Kidney (tissue), 13 donors: ENCODE measurements at regions not wholly inside any gene's neighbourhood (a gene's known extent, or its start where the extent isn't known, plus 50 kb on each side); places are given as distances from the start of the nearest gene placed in this dataset.

Experiments
- DNase-seq, 5 donors: peaks; one replicate each; pipeline ENCODE4 v3.0.0-alpha.2; 2013 to 2020
- FAIRE-seq: peaks from 2 replicates; lab custom pipeline; 2012; peaks lifted over from hg19 to GRCh38; lab: Jason Lieb, UNC
- H3K27ac ChIP-seq, 2 donors: one replicate each; pipeline ENCODE4 v1.7.0; 2013; ENCODE audit warnings: low read depth in 2 of 2, low read length in 2 of 2, inconsistent platforms in 1 of 2
- H3K27me3 ChIP-seq: one replicate; pipeline ENCODE4 v1.7.1; 2013; ENCODE audit warnings: low read length, inconsistent platforms; ENCODE audit not compliant: control insufficient read depth, insufficient read depth
- H3K36me3 ChIP-seq, 3 donors: one replicate each; pipeline versions ENCODE4 v1.7.0 to v1.7.1; 2013; ENCODE audit warnings: low read length in 3 of 3, control low read depth in 1 of 3, inconsistent platforms in 1 of 3; ENCODE audit not compliant: insufficient read depth in 3 of 3, control insufficient read depth in 2 of 3
- H3K4me1 ChIP-seq, 3 donors: one replicate each; pipeline versions ENCODE4 v1.7.0 to v1.7.1; 2013; ENCODE audit warnings: low read length in 3 of 3, inconsistent platforms in 1 of 3, low read depth in 1 of 3; ENCODE audit not compliant: control insufficient read depth in 2 of 3, insufficient read depth in 2 of 3
- H3K4me3 ChIP-seq, 3 donors: one replicate each; pipeline versions ENCODE4 v1.7.0 to v1.8.1; 2013; ENCODE audit warnings: low read length in 3 of 3, control low read depth in 1 of 3, inconsistent platforms in 1 of 3
- H3K9ac ChIP-seq, 3 donors: one replicate each; pipeline versions ENCODE4 v1.7.0 to v1.7.1; 2013; ENCODE audit warnings: low read length in 3 of 3, control low read depth in 1 of 3, inconsistent platforms in 1 of 3
- H3K9me3 ChIP-seq, 3 donors: one replicate each; pipeline versions ENCODE4 v1.7.0 to v1.7.1; 2013; ENCODE audit warnings: low read length in 3 of 3, control low read depth in 1 of 3, inconsistent platforms in 1 of 3; ENCODE audit not compliant: control insufficient read depth in 2 of 3, insufficient read depth in 1 of 3
- intact Hi-C: fragments of 100-400 bp; cut with DNase I; formaldehyde crosslinking; loops from one replicate; pipeline ENCODE4 v1.11.1; 2022
- TF ChIP-seq, protein P1 (sequence below): IDR thresholded peaks from 3 replicates; pipeline ENCODE4 v1.5.1; 2012; ENCODE audit warnings: mild to moderate bottlenecking, moderate library complexity, borderline replicate concordance; ENCODE audit not compliant: insufficient read depth; ENCODE audit errors: extremely low read depth
- donor health status: control.
- donor health status: control.
- donor health status: control.
- donor health status: control.
- donor health status: control.
- donor health status: DM: yes; HTN: yes; CAD: no.
- donor health status: Normal renal cell carcinoma (clear cell type).

DNA sequence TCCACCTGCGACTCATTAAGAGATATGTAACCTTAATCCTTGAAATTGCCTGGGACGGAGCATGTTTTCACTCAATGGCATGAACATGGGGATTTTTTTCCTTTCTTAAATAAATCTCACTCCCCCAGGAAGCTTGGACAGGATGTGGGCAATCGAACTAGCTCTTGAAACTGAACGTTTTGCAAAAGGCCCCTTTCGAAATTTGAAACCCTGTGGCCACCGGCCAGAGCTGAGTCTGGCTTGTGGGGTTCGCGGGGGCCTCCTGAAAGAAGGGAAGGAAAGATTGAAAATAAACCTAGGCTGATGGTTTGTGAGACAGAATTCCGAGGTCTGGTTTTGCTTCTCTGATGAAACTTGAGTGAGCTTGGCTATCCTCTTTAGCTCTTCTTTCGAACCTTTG lies 101.4 kb upstream of the RTL1 start:
- FAIRE-seq (no peak), DNase-seq (peak in 3 of 5 donors; percentile 6 to 43 (median 27))
- Histone ChIP-seq H3K27ac (no peak overlapping the region), H3K4me3 (no peak overlapping the region), H3K4me1 (no peaks in the 10 kb centered on the region), H3K36me3 (no peaks in the 10 kb centered on the region), H3K9me3 (no peaks in the 10 kb centered on the region), H3K9ac (no peak overlapping the region), H3K27me3 (no peaks in the 10 kb centered on the region)
- TF ChIP-seq, protein P1, sequence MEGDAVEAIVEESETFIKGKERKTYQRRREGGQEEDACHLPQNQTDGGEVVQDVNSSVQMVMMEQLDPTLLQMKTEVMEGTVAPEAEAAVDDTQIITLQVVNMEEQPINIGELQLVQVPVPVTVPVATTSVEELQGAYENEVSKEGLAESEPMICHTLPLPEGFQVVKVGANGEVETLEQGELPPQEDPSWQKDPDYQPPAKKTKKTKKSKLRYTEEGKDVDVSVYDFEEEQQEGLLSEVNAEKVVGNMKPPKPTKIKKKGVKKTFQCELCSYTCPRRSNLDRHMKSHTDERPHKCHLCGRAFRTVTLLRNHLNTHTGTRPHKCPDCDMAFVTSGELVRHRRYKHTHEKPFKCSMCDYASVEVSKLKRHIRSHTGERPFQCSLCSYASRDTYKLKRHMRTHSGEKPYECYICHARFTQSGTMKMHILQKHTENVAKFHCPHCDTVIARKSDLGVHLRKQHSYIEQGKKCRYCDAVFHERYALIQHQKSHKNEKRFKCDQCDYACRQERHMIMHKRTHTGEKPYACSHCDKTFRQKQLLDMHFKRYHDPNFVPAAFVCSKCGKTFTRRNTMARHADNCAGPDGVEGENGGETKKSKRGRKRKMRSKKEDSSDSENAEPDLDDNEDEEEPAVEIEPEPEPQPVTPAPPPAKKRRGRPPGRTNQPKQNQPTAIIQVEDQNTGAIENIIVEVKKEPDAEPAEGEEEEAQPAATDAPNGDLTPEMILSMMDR: no peak
- intact Hi-C loops: no loop called here

DNA sequence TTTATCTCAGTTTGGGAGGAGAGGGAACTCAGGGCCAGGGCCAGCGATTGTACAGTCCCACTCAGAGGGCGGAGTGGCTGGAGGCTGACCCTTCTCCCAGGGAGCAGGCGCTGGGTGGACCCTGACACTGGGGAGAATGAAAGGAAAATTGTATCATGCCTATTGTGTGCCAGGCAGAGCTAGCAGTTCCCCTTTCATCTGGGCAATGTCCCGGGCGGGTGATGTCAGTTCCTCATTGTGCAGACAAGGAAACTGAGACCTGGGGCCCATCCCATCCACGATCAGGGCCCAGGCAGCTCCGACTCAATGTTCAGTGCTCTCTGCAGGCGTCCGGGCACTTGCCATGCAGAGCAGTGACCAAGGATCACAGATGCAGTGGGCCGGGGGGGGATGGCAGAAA lies 101.9 kb upstream of the RTL1 start:
- no peak for DNase-seq
- TF ChIP-seq, protein P1: no peak
- FAIRE-seq: no peak
- intact Hi-C loops: no loop called here
- H3K4me3 ChIP-seq: no peak overlapping the region
- no peaks in the 10 kb centered on the region for H3K4me1 ChIP-seq
- no peak overlapping the region for H3K9ac ChIP-seq
- H3K9me3 ChIP-seq: no peaks in the 10 kb centered on the region
- H3K27ac ChIP-seq: no peak overlapping the region
- H3K27me3 ChIP-seq: no peaks in the 10 kb centered on the region
- no peaks in the 10 kb centered on the region for H3K36me3 ChIP-seq

DNA sequence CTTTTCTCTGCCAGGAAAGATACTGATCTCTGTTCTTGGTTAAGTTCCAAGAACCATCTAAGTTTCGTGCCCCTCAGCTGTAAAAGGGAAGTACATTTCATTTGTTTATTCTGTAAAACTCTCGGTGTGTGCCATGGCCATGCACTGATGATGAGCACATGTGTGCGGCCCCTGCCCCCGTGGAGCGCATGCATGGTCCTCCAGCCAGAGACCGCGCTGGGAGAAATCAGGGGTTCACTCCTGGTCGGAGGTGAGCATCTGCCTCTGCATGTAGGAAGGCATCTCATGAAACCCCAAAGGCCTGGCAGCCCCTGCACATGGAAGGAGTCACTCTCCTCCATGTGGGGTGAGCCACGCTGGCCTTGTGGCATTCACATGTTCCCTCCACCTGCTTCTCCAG lies 102.5 kb upstream of the RTL1 start:
- Histone ChIP-seq H3K27ac (no peak overlapping the region), H3K9ac (no peak overlapping the region), H3K4me1 (no peaks in the 10 kb centered on the region), H3K4me3 (no peak overlapping the region), H3K36me3 (no peaks in the 10 kb centered on the region), H3K9me3 (no peaks in the 10 kb centered on the region), H3K27me3 (no peaks in the 10 kb centered on the region)
- FAIRE-seq (no peak), DNase-seq (no peak)
- intact Hi-C loops: no loop called here
- TF ChIP-seq, protein P1: no peak

DNA sequence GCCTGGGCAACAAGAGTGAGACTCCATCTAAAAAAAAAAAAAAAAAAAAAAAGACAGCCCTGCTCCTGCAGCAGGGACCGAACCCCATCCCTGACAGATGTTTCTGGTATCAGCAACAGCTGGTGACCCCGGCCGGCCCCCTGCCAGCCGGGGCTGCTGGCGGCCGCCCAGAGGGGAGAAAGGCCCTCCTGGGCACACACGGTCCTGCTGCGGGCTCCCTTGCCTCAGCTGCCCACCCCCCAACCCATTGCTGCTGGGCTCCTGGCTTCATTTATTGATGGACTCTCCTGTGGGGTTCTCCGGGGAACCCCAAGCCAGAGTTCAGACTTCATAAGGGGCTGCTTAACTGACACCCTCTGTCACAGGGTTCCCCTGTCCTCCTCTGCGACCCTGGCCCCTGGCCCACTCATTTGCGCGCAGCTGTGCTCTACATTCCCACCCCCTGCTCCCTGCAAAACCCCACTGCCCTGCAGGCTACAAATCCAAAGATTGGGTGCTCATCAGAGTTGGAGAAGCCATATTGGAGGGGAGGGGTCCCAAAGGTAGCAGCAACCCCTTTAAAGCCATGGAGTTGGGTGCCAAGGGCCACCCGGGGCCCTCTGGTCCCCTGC lies 103.6 kb upstream of the RTL1 start:
- DNase-seq (peak in 1 of 5 donors; percentile 54), FAIRE-seq (no peak)
- Histone ChIP-seq H3K9me3 (peaks cover 0 to 1% (median 0%) of the 10 kb centered on the region in 3 donors), H3K4me3 (no peak overlapping the region), H3K27ac (no peak overlapping the region), H3K4me1 (no peaks in the 10 kb centered on the region), H3K36me3 (no peaks in the 10 kb centered on the region), H3K9ac (no peak overlapping the region), H3K27me3 (no peaks in the 10 kb centered on the region)
- intact Hi-C loops: no loop called here
- TF ChIP-seq, protein P1: no peak
